LNCaP clone FGC (cell line): ENCODE measurements at regions not wholly inside any gene's neighbourhood (a gene's known extent, or its start where the extent isn't known, plus 50 kb on each side); places are given as distances from the start of the nearest gene placed in this dataset.

ENCODE experiments used
- DNase-seq: peaks from one replicate; pipeline ENCODE4 v3.0.0-alpha.2; 2011; ENCODE audit warnings: low read depth
- H3K4me3 ChIP-seq: 2 replicates; pipeline ENCODE4 v1.5.1; 2011; ENCODE audit warnings: mild to moderate bottlenecking, low read depth, low read length, control low read depth
- TF ChIP-seq, protein P1 (sequence below): IDR thresholded peaks from 2 replicates; pipeline ENCODE4 v1.5.1; 2012; ENCODE audit warnings: mild to moderate bottlenecking; ENCODE audit not compliant: control insufficient read depth, insufficient read depth; ENCODE audit errors: extremely low read depth

DNA sequence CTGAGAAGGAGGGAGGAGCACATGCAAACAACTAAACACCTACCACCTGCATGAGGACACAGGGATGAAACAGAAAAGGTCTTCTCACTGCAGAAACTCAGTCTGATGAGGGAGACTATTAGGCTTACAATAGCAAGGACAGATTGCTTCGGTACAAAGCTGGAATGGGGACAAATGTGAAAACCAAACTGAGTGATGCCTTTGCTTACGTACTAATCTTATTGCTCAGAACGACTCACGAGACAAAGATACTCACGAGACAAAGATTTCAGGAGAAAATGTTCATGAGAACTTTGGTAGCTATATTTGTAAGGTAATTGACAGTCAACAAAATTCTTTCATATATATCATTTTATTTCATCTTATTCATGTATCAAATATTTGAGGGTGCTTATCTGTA is 71.9 kb upstream of the TAF1L start:
- no peak overlapping the region for H3K4me3 ChIP-seq
- DNase-seq = no peak
- TF ChIP-seq, protein P1, sequence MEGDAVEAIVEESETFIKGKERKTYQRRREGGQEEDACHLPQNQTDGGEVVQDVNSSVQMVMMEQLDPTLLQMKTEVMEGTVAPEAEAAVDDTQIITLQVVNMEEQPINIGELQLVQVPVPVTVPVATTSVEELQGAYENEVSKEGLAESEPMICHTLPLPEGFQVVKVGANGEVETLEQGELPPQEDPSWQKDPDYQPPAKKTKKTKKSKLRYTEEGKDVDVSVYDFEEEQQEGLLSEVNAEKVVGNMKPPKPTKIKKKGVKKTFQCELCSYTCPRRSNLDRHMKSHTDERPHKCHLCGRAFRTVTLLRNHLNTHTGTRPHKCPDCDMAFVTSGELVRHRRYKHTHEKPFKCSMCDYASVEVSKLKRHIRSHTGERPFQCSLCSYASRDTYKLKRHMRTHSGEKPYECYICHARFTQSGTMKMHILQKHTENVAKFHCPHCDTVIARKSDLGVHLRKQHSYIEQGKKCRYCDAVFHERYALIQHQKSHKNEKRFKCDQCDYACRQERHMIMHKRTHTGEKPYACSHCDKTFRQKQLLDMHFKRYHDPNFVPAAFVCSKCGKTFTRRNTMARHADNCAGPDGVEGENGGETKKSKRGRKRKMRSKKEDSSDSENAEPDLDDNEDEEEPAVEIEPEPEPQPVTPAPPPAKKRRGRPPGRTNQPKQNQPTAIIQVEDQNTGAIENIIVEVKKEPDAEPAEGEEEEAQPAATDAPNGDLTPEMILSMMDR = no peak

DNA sequence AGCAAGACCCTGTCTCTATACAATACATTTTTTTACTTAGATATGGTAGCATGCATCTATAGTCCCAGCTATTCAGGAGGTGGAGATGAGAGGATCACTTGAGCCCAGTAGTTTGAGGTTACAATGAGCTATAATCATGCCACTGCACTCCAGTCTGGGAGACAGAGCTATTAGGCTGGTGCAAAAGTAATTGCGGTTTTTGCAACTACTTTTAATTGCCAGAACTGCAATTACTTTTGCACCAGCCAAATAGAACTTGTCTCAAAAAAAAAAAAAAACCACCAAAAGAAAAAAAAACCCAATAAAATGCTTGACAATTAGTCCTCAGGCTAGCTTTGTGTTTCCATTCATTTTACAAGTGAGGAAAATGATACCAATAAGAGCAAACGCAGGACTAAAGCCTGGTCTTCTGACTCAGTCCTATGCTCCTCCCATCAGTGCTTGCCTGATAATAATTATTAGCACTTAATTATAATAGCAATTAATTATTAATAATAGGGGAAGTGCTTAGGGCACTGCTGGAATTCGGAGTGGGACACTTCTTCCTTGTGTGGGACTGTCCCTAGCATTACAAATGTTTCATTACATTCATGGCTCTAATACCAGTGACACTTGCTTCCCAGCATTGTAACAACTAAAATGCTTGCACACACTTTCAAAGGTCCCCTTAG is 73.1 kb upstream of the TAF1L start:
- DNase-seq = no peak
- no peak overlapping the region for H3K4me3 ChIP-seq
- TF ChIP-seq, protein P1 = no peak

DNA sequence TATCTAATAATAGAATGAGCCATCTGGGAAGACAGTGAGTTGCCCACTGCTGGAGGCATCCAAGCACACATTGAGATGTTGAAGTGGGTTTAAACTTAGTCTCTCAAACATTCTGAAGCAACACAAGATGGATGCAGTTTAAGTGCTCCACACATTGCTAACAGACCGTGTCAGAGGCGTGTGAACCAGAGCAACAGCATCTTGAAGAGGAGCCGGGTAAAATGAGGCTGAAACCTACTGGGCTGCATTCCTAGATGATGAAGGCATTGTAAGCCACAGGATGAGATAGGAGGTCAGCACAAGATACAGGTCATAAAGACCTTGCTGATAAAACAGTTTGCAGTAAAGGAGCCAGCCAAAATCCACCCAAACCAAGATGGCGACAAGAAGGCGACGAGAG is 73.5 kb upstream of the TMEM215 start:
- TF ChIP-seq, protein P1 = no peak
- H3K4me3 ChIP-seq = no peak overlapping the region
- no peak for DNase-seq

DNA sequence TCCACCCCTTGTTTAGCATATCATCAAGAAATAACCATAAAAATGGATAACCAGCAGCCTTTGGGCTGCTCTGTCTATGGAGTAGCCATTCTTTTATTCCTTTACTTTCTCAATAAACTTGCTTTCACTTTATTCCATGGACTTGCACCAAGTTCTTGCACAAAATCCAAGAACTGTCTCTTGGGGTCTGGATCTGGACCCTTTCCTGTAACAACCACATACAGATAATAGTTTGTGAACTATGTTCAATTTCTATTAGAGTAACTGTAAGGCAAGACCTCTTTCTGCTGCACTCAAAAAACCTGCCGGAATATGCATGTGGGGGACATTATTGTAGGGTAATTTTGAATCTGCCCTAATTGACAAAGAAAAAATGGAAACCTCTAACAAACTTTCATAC is 66.9 kb upstream of the TMEM215 start:
- TF ChIP-seq, protein P1 = no peak
- DNase-seq = no peak
- no peak overlapping the region for H3K4me3 ChIP-seq

DNA sequence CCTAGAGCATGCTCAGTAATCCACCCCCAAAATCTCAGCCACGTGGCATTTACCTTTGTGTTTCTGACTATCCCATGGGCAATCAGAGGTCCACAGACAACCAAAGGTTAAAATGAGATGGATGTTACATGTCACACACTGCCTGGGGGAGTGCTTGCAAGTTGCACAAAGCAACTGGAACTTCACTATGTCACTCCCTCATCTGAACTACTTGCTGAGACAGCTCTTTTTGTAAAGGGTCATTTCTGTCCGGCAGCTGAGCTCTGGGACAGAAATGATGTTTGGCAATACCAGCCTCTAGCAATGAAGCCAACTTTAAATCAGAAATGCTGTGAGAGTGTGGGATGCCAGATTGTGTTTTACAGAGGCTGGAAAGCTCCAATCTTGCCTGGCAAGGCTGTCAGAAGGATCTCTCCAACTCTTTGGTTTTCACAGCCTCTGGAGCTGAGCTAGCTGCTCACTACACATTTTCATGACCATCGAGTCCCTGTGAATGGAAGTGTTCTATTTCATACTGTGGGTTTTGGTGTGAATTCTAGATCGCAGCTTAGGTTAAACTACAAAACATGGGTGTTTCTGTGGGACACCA is 66.3 kb upstream of the TMEM215 start:
- no peak for DNase-seq
- no peak overlapping the region for H3K4me3 ChIP-seq
- TF ChIP-seq, protein P1 = no peak

DNA sequence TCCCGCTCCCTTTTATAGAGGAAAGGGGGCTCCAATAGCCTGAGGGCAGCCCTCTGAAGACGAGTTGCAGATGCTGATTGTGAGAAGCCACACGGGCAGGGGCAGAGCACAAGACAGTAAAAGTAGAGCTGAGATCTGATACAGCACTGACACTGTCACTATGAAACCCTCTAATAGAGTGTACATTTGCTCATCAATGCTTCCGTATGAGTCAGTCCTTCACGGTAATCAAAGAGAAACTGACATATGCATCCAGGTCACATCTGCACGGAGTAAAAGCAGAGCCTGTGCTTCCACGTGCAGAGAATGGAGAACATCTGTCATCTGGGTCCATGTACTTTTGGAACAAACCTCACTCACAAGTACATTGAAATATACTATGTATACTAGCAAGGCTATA is 60.6 kb upstream of the TMEM215 start:
- TF ChIP-seq, protein P1 = no peak
- DNase-seq = no peak
- H3K4me3 ChIP-seq = no peak overlapping the region
